Spinal cord (tissue), 9 donors: ENCODE measurements at regions not wholly inside any gene's neighbourhood (a gene's known extent, or its start where the extent isn't known, plus 50 kb on each side); places are given as distances from the start of the nearest gene placed in this dataset.

Experiments
- DNase-seq, 6 donors: peaks; one replicate each; pipeline versions ENCODE4 v3.0.0 to v3.0.0-alpha.2; 2013 to 2015; ENCODE audit warnings: low spot score in 6 of 6, low read depth in 4 of 6
- H3K27ac ChIP-seq: one replicate; pipeline ENCODE4 v1.5.1; 2013; ENCODE audit warnings: low read depth, low read length, control low read depth
- H3K27me3 ChIP-seq: one replicate; pipeline ENCODE4 v1.6.1; 2013; ENCODE audit warnings: low read length; ENCODE audit not compliant: control insufficient read depth, insufficient read depth
- H3K36me3 ChIP-seq: one replicate; pipeline ENCODE4 v1.6.1; 2013; ENCODE audit warnings: low read length; ENCODE audit not compliant: control insufficient read depth, insufficient read depth
- H3K4me1 ChIP-seq: one replicate; pipeline ENCODE4 v1.6.1; 2013; ENCODE audit warnings: low read length; ENCODE audit not compliant: control insufficient read depth, insufficient read depth
- H3K4me3 ChIP-seq: one replicate; pipeline ENCODE4 v1.5.1; 2013; ENCODE audit warnings: low read depth, low read length, control low read depth
- H3K9me3 ChIP-seq: one replicate; pipeline ENCODE4 v1.6.1; 2013; ENCODE audit warnings: low read length; ENCODE audit not compliant: control insufficient read depth, insufficient read depth
- WGBS: methylation state at CpG from one replicate; pipeline ENCODE4 v1.1.5; 2013; ENCODE audit warnings: missing lambda C conversion rate; ENCODE audit not compliant: insufficient coverage; 5-methylcytosine and 5-hydroxymethylcytosine counted together
- donor health status: healthy.

DNA sequence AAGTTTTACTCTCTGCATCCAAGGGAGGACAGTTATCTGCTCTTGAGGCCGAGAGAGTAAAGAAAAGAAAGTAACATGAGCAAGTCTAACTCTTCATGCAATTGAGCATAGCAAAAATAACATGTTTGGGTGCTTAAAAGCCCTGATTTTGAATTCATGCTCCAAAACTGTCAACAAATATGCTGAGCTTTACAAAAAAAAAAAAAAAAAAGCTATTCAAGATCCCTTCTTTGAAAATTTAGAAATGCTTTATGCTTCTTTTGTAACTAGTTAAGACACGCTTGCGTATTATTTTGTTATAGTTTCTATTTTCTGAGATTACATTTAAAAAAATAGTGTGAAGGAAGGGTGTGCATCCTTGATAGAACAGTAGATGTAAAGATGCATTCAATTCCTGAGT lies 1733.0 kb downstream of the MRPL39 start:
- Histone ChIP-seq H3K27me3 (no peaks in the 10 kb centered on the region), H3K4me1 (no peaks in the 10 kb centered on the region), H3K27ac (no peak overlapping the region), H3K4me3 (no peak overlapping the region), H3K9me3 (no peaks in the 10 kb centered on the region), H3K36me3 (no peaks in the 10 kb centered on the region)
- no peak for DNase-seq
- WGBS: 100% methylated on average over 2 of the region's 3 CpGs

DNA sequence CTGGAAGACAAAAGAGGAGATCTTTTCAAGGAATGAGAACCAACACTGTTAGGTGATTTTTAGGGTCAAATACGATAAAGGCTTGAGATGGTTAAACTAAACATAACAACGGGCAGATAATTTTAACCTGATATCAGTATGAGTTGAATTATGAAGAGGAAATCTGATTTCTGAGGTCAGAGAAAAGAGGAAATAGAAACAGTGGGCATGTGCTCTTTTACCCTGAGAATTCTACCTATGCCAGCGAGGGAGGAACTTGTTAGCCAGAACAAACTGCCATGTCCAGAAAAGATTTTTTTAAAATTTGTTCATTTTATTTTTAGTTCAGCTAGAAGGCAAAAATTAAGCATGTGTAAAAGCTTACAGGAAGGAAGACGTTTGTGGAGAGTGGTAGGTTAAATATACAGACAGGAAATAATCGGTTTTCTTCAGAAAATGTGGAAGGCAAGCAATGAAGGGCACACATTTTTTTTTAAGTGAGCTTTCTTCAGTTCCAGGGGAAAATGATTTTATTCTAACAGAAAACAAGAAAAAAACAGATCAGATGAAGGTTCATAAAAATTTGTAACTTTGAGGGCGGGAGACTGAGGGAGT lies 1745.3 kb downstream of the MRPL39 start:
- Histone ChIP-seq H3K27ac (no peak overlapping the region), H3K36me3 (no peaks in the 10 kb centered on the region), H3K9me3 (no peaks in the 10 kb centered on the region), H3K4me3 (no peak overlapping the region), H3K27me3 (no peaks in the 10 kb centered on the region), H3K4me1 (no peaks in the 10 kb centered on the region)
- no peak for DNase-seq
- WGBS: 89% methylated on average over 4 of the region's 6 CpGs

DNA sequence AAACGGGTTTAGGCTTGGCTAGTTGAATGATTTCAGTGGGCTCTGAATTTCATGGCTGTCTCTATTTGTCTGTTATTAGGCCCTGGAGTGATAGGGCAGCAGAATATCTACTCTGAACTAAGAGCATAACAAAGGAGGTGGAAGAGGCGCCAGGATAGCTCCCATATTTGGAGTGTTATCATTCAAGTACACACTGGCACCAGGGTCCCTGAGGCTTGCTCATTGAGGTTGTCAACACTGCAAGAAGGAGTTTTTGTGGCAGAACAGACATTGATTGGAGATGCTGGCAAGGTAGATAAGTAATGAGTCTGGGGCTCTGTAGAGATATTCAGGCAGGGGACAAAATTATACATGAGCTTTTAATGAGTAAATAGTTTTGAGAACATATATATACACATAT lies 1748.4 kb downstream of the MRPL39 start:
- Histone ChIP-seq H3K4me1 (no peaks in the 10 kb centered on the region), H3K4me3 (no peak overlapping the region), H3K36me3 (no peaks in the 10 kb centered on the region), H3K27me3 (no peaks in the 10 kb centered on the region), H3K9me3 (no peaks in the 10 kb centered on the region), H3K27ac (no peak overlapping the region)
- 47% methylated on average over 2 of the region's 2 CpGs for WGBS
- peak in 1 of 6 donors; percentile 5 for DNase-seq

DNA sequence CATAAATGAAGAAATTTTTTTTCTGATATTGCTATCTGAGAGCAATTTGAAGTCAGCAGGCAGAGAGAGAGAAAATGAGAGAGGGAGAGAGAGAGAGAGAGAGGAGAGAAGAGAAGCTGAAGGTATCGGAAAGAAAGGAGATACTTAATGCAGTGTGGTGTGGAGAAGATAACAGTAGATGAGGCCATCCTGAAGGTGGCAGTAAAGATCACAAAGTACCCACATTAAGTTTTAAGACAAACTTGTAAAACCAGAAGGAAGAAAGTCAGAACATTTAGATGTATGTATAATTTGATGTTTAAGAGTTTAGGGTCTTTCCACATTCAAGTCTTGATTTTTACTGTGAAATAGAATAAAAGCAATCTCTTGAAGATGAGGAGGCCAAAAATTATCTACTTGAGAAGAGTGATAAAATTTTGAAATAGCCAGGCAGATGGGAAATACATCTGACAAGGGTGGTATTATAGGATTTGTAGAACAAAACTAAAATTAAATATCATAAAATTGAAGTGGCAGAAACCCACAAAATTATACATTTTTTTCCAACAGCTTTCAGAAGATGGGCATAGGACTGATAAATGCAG lies 1753.4 kb downstream of the MRPL39 start:
- Histone ChIP-seq H3K27me3 (no peaks in the 10 kb centered on the region), H3K4me3 (no peak overlapping the region), H3K36me3 (no peaks in the 10 kb centered on the region), H3K27ac (no peak overlapping the region), H3K9me3 (no peaks in the 10 kb centered on the region), H3K4me1 (no peaks in the 10 kb centered on the region)
- peak in 4 of 6 donors; percentile 4 to 74 (median 34) for DNase-seq
- 80% methylated on average over 1 of the region's 1 CpG for WGBS

DNA sequence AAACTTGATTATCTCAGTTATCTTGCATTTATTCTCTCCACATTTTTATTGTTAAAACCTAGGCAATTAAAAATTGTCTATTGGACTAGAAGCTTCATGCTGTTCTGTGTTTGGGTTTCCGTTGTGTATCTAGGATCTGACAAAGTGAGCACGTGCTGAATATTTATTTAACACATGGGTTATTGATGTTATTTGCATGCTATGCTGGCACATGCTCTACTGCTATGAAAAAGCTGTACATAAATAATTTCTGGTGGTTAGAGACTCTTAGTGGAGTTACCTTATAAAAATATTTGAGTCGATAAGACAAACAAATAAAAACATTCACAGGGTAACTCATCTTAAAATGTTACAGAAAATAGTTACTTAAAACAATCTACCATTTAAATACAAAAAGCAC lies 1769.7 kb downstream of the MRPL39 start:
- Histone ChIP-seq H3K27ac (no peak overlapping the region), H3K9me3 (no peaks in the 10 kb centered on the region), H3K27me3 (no peaks in the 10 kb centered on the region), H3K4me3 (no peak overlapping the region), H3K4me1 (no peaks in the 10 kb centered on the region), H3K36me3 (no peaks in the 10 kb centered on the region)
- DNase-seq: no peak
- WGBS: no CpG with 5 or more reads among the region's 3 CpGs

DNA sequence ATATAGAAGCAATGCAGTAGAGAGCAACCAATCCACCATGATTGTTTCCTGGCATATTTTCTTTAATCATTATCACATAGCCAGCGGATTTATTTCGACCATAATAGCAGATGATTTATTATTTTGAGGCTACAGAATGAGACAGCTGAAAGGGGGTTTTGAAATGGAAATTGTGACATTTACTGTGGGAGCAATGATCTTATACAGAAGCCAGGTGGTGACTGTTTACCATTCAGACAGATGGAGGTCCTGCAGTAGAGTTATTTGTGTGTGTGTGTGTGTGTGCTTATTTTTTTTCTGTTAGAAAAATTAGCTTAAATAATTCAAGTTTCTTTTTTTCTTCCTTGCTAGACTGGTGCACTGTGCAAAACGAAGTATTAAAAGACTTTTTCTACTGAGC lies 1784.5 kb downstream of the MRPL39 start:
- Histone ChIP-seq H3K27ac (no peak overlapping the region), H3K9me3 (no peaks in the 10 kb centered on the region), H3K27me3 (no peaks in the 10 kb centered on the region), H3K4me1 (no peaks in the 10 kb centered on the region), H3K36me3 (no peaks in the 10 kb centered on the region), H3K4me3 (no peak overlapping the region)
- WGBS: no CpG with 5 or more reads among the region's 3 CpGs
- DNase-seq: peak in 1 of 6 donors; percentile 33

DNA sequence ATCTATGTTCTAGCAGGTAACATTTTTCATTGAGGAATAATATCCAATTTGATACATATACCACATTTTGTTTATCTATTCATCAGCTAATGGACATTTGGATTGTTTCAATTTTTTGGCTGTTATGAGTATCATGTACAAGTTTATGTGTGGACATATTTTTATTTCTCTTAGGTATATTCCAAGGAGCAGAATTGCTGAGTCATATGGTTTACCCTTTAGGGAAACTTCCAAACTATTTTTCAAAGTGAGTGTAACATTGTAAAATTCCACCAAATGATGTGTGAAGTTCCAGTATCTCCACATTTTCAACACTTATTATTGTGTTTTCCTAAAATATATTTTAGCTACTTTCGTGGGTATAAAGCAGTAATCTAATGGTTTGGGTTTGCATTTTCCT lies 1789.9 kb downstream of the MRPL39 start:
- no peaks in the 10 kb centered on the region for H3K36me3 ChIP-seq
- no peaks in the 10 kb centered on the region for H3K9me3 ChIP-seq
- WGBS: no CpG with 5 or more reads among the region's 1 CpG
- no peaks in the 10 kb centered on the region for H3K4me1 ChIP-seq
- H3K27me3 ChIP-seq: no peaks in the 10 kb centered on the region
- DNase-seq: no peak
- no peak overlapping the region for H3K4me3 ChIP-seq
- H3K27ac ChIP-seq: no peak overlapping the region

DNA sequence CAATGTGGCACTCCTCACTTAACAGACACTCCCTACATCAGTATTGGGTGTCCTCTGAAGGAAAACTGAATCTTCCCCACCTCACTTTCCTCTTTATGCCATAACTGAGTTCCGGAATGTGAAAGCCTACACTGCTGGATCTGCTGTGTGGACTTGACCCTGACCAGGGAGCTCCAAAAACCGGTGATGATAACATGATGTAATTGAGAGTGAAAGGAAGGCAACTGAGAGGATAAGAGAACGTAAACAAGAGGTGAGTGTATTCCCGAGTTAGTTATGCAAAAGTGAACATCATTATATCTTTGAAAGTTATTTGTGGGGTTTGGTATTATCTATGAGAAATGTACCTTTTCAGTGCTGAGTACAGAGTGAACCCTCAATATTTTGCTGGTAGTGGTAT lies 1794.8 kb downstream of the MRPL39 start:
- Histone ChIP-seq H3K4me3 (no peak overlapping the region), H3K27ac (no peak overlapping the region), H3K9me3 (no peaks in the 10 kb centered on the region), H3K4me1 (no peaks in the 10 kb centered on the region), H3K27me3 (no peaks in the 10 kb centered on the region), H3K36me3 (no peaks in the 10 kb centered on the region)
- 77% methylated on average over 3 of the region's 4 CpGs for WGBS
- no peak for DNase-seq

DNA sequence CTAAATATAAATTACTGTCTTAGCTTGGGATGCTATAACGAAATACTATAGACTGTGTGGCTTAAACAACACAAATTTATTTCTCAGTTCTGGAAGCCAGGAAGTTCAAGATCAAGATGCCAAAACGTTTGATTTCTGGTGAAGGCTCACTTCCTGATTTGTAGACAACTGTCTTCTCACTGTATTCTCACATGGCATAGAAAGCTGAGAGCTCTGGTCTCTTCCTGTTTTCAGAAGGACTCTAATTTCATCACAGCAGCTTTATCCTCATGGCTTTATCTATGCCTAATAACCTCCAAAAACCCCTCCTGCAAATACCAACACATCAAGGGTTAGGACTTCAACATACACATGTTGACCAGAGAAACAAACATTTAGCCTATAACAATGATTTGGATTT lies 1795.5 kb downstream of the MRPL39 start:
- WGBS: 40% methylated on average over 1 of the region's 2 CpGs
- no peaks in the 10 kb centered on the region for H3K36me3 ChIP-seq
- no peak for DNase-seq

DNA sequence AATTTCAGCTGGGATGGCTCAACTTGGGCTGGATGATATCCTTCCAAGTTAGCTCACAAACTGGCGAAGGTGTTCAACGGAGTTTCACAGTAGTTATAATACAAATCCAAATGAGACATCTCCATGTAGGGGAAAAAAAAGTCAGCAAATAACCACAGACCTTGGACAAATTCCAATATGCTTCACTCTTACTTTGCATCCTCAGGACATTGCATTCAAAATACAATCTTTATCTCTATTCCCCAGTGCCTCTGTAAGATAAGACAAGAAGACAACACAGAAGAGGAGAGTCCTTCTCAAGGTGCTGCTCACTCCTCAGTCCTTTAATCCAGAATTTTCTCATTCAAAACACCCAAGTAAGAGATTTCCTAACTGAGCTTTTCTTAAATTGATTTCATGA lies 1797.7 kb downstream of the MRPL39 start:
- H3K4me1 ChIP-seq: no peaks in the 10 kb centered on the region
- no CpG with 5 or more reads among the region's 2 CpGs for WGBS
- no peak overlapping the region for H3K27ac ChIP-seq
- H3K27me3 ChIP-seq: no peaks in the 10 kb centered on the region
- no peak overlapping the region for H3K4me3 ChIP-seq
- H3K36me3 ChIP-seq: no peaks in the 10 kb centered on the region
- no peak for DNase-seq
- H3K9me3 ChIP-seq: no peaks in the 10 kb centered on the region

More for the DNA sequence above, 1795.5 kb downstream of the MRPL39 start:
- Histone ChIP-seq H3K27me3 (no peaks in the 10 kb centered on the region), H3K4me3 (no peak overlapping the region), H3K9me3 (no peaks in the 10 kb centered on the region), H3K4me1 (no peaks in the 10 kb centered on the region), H3K27ac (no peak overlapping the region)
